Spleen (tissue), 7 donors: ENCODE measurements at regions not wholly inside any gene's neighbourhood (a gene's known extent, or its start where the extent isn't known, plus 50 kb on each side); places are given as distances from the start of the nearest gene placed in this dataset.

Source experiments
- CTCF ChIP-seq, 11 experiments: fragments of 200-600 bp in 7 of 11; fragments of 450-650 bp in 4 of 11; sonication (generic) in 4 of 11; IDR thresholded peaks in 8 of 11; conservative IDR thresholded peaks in 3 of 11; 1 replicate in 7 of 11; 2 replicates in 4 of 11; pipeline versions ENCODE4 v1.4.0 to v1.8.0; 2016 to 2021; ENCODE audit warnings: antibody characterized with exemption in 11 of 11, inconsistent platforms in 4 of 11, mild to moderate bottlenecking in 1 of 11
- POLR2A ChIP-seq, 3 donors: fragments of 450-650 bp; IDR thresholded peaks; one replicate each; pipeline ENCODE4 v1.5.1; 2017; ENCODE audit warnings: antibody characterized with exemption in 3 of 3, mild to moderate bottlenecking in 1 of 3
- donor health status: DM: no; HTN: no; CAD: no; lungs with moderate emphysema.
- donor health status: DM: no; HTN: no; CAD: no.
- donor health status: DM: no; HTN: no; CAD: no.

GRCh38 chr6:170148709-170149470, 142.0 kb downstream of the DLL1 start:
- TF ChIP-seq CTCF (IDR thresholded peaks at IDR 0.05 in 8 of 11, conservative IDR thresholded peaks at IDR 0.05 in 3 of 11): no peak
- no peak for TF ChIP-seq POLR2A (IDR thresholded peaks at IDR 0.05)
